ENCODE measurements at regions not wholly inside any gene's neighbourhood (a gene's known extent, or its start where the extent isn't known, plus 50 kb on each side); places are given as distances from the start of the nearest gene placed in this dataset.

DNA sequence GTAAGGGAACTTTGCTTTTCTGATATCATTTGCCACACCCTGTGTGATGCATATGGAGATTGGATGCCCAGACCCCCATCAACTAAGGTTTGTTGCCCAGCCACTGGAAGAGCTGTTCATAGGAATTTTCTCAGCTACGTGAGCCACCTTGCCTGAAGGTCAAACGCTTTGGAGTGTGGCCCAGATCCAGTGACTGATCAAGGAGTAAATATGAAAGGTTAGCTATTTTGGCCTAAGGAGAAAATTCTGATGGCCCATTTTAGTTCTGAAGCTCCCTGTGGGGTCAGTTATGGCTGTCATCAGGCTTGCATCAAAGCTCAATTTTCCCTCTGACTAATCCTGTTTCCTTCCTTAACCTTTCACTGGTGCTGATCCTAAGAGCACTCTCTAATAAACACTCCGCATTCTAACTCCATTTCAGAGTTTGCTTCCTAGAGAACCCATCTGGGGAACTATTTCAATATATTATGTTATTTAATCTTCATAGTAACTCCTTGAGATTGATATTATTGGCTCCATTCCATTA lies 407.7 kb downstream of the SPRY1 start:
- no peaks in the 10 kb centered on the region for H3K4me1 ChIP-seq
- no peak for ATAC-seq
- TF ChIP-seq, protein P1, sequence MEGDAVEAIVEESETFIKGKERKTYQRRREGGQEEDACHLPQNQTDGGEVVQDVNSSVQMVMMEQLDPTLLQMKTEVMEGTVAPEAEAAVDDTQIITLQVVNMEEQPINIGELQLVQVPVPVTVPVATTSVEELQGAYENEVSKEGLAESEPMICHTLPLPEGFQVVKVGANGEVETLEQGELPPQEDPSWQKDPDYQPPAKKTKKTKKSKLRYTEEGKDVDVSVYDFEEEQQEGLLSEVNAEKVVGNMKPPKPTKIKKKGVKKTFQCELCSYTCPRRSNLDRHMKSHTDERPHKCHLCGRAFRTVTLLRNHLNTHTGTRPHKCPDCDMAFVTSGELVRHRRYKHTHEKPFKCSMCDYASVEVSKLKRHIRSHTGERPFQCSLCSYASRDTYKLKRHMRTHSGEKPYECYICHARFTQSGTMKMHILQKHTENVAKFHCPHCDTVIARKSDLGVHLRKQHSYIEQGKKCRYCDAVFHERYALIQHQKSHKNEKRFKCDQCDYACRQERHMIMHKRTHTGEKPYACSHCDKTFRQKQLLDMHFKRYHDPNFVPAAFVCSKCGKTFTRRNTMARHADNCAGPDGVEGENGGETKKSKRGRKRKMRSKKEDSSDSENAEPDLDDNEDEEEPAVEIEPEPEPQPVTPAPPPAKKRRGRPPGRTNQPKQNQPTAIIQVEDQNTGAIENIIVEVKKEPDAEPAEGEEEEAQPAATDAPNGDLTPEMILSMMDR (IDR thresholded peaks at IDR 0.05) = no peak
- no peaks in the 10 kb centered on the region for H3K27me3 ChIP-seq
- H3K27ac ChIP-seq = no peak overlapping the region
- no peak overlapping the region for H3K4me3 ChIP-seq
- H3K36me3 ChIP-seq = no peaks in the 10 kb centered on the region
- intact Hi-C loops (cut with DNase I) = no loop called here
- H3K9me3 ChIP-seq = no peaks in the 10 kb centered on the region
- DNase-seq = no peak

DNA sequence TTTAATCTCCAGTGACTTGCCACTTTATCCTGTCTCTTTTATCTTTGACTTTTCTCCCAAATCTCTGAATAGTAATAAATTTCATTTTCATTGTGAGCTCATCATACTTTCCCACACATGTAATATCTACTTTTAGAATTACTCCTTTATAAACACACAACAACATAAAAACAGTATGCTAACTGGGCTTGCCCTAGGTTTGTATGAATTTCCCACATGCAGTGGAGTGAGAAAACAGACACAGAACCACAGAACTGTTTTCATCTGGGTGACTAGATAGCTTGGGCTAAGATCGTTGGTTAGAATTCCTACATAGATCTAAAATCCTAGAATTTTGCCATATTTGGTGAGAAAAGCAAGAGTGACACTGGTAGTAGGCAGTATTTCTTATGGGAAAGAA lies 409.5 kb downstream of the SPRY1 start:
- Histone ChIP-seq H3K36me3 (no peaks in the 10 kb centered on the region), H3K9me3 (no peaks in the 10 kb centered on the region), H3K27me3 (no peaks in the 10 kb centered on the region), H3K27ac (no peak overlapping the region), H3K4me1 (no peaks in the 10 kb centered on the region), H3K4me3 (no peak overlapping the region)
- intact Hi-C loops (cut with DNase I) = no loop called here
- DNase-seq = no peak
- TF ChIP-seq, protein P1 (IDR thresholded peaks at IDR 0.05) = no peak
- ATAC-seq = no peak

DNA sequence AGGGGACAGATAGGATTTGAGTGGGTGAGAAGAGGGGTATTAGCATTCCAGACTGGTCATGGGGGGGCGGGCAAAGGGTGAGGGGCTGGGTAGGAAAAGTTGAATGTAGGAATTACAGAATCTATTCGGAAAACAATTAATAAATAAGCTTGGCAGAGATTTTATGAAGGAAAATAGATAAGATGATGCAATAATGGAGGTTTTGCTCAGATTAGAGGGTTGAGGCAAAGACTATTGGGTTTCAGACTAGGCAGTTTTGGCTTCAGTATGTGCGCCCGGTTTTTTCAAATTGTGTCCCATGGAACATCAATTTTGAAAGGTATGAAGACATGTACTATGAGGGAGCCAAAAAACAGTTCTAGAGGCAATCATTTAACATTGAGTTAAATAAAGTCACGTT lies 410.6 kb downstream of the SPRY1 start:
- H3K27me3 ChIP-seq = no peaks in the 10 kb centered on the region
- ATAC-seq (no peak), DNase-seq (no peak)
- H3K4me1 ChIP-seq = no peaks in the 10 kb centered on the region
- no peaks in the 10 kb centered on the region for H3K9me3 ChIP-seq
- TF ChIP-seq, protein P1 (IDR thresholded peaks at IDR 0.05) = no peak
- no peak overlapping the region for H3K27ac ChIP-seq
- no peaks in the 10 kb centered on the region for H3K36me3 ChIP-seq
- intact Hi-C loops (cut with DNase I) = no loop called here
- H3K4me3 ChIP-seq = no peak overlapping the region

DNA sequence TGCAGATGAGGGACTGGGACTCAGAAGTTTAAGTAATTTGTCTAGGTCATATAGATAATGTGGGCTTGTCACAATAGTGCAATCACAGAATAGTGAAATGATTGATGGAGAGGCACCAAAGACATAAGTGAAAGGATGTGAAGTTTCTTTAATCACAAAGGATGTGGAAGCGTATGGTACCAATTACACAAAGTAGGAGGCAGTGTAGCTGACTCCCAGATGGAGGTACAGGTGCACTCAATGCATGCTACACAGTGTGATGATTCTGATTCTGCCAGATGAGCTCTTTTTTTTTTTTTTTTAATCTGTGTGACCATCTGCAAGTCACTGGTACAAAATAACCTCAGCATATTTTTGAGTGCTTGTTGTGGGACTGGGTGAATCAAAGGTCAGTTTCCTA lies 411.3 kb downstream of the SPRY1 start:
- Histone ChIP-seq H3K27ac (no peak overlapping the region), H3K36me3 (no peaks in the 10 kb centered on the region), H3K4me1 (no peaks in the 10 kb centered on the region), H3K9me3 (no peaks in the 10 kb centered on the region), H3K4me3 (no peak overlapping the region), H3K27me3 (no peaks in the 10 kb centered on the region)
- intact Hi-C loops (cut with DNase I) = no loop called here
- no peak for DNase-seq
- TF ChIP-seq, protein P1 (IDR thresholded peaks at IDR 0.05) = no peak
- ATAC-seq = no peak

DNA sequence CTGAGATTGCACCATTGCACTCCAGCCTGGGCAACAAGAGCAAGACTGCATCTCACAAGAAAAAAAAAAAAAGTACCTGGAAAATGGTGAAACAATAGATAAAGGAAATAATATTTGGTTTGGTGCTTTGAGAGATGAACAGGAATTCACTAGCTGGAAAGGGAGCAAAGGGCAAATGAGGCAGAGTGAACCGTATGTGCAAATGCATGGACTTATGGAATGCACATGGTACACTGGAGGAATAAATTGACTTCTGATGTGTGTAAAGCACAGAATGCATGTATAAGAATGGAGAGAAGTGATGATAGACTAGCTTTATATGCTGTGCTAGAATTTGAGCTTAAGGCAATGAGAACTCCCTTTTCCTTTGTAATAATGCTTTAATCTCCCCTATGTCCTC lies 413.3 kb downstream of the SPRY1 start:
- no peak overlapping the region for H3K4me3 ChIP-seq
- intact Hi-C loops (cut with DNase I) = no loop called here
- ATAC-seq (no peak), DNase-seq (no peak)
- H3K36me3 ChIP-seq = no peaks in the 10 kb centered on the region
- H3K9me3 ChIP-seq = no peaks in the 10 kb centered on the region
- no peaks in the 10 kb centered on the region for H3K27me3 ChIP-seq
- H3K27ac ChIP-seq = no peak overlapping the region
- no peaks in the 10 kb centered on the region for H3K4me1 ChIP-seq
- TF ChIP-seq, protein P1 (IDR thresholded peaks at IDR 0.05) = no peak

DNA sequence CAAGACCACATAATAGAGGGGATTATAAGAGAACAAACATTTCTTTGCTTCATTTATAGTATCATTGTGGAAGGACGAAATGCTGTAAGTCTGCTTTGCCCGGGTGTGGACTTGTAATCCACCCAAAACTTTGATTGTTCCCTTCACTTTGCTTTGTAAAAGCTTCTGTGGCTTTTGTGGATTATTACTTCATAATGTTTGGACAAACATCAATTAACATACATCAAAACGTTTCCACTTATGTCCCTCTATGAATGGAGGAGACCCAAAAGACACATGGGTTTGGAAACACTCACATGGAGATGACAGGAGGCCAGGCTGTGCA lies 415.4 kb downstream of the SPRY1 start:
- H3K27ac ChIP-seq = peak overlapping the region; percentile 2

More for the DNA sequence above, 415.4 kb downstream of the SPRY1 start:
- TF ChIP-seq, protein P1 (IDR thresholded peaks at IDR 0.05) = no peak
- no peaks in the 10 kb centered on the region for H3K27me3 ChIP-seq
- DNase-seq (no peak), ATAC-seq (no peak)
- intact Hi-C loops (cut with DNase I) = no loop called here
- no peaks in the 10 kb centered on the region for H3K9me3 ChIP-seq
- no peaks in the 10 kb centered on the region for H3K36me3 ChIP-seq
- H3K4me3 ChIP-seq = peak overlapping the region; percentile 6
- no peaks in the 10 kb centered on the region for H3K4me1 ChIP-seq
